ENCODE measurements at regions not wholly inside any gene's neighbourhood (a gene's known extent, or its start where the extent isn't known, plus 50 kb on each side); places are given as distances from the start of the nearest gene placed in this dataset.

DNA sequence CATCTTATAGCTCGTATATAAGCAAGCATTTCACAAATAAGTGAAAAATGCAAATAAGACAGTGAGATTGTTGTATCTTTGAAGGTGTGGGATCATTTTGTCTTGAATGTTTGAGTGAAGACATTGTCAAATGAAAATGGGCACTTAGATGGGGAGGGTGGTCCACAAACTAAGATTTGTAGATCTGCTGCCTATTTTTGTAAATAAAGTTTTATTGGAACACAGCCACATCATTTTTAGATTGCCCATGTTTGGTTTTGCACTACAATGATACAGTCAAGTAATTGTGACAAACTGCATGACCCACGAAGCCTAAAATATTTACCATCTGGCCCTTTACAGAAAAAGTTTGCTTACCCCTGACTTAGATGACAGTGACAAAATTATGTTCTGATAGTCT lies 156.7 kb downstream of the PAH start:
- TF ChIP-seq EZH2 (IDR thresholded peaks at IDR 0.05) = no peak
- TF ChIP-seq, protein P1, sequence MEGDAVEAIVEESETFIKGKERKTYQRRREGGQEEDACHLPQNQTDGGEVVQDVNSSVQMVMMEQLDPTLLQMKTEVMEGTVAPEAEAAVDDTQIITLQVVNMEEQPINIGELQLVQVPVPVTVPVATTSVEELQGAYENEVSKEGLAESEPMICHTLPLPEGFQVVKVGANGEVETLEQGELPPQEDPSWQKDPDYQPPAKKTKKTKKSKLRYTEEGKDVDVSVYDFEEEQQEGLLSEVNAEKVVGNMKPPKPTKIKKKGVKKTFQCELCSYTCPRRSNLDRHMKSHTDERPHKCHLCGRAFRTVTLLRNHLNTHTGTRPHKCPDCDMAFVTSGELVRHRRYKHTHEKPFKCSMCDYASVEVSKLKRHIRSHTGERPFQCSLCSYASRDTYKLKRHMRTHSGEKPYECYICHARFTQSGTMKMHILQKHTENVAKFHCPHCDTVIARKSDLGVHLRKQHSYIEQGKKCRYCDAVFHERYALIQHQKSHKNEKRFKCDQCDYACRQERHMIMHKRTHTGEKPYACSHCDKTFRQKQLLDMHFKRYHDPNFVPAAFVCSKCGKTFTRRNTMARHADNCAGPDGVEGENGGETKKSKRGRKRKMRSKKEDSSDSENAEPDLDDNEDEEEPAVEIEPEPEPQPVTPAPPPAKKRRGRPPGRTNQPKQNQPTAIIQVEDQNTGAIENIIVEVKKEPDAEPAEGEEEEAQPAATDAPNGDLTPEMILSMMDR (IDR thresholded peaks at IDR 0.05) = no peak

All from neural progenitor cell (in vitro differentiated cells).